H7 (cell line): ENCODE measurements at regions not wholly inside any gene's neighbourhood (a gene's known extent, or its start where the extent isn't known, plus 50 kb on each side); places are given as distances from the start of the nearest gene placed in this dataset.

Experiments used
- DNase-seq: peaks from one replicate; pipeline ENCODE4 v3.0.0; 2012
- H3K27me3 ChIP-seq: 2 replicates; pipeline ENCODE4 v1.6.0; 2011; ENCODE audit warnings: mild to moderate bottlenecking, low read length; ENCODE audit not compliant: control insufficient read depth, insufficient read depth
- H3K36me3 ChIP-seq: replicated peaks from 2 replicates; pipeline ENCODE4 v1.5.1; 2011; ENCODE audit warnings: low read length; ENCODE audit not compliant: control insufficient read depth, insufficient read depth
- H3K4me3 ChIP-seq: 2 replicates; pipeline ENCODE4 v1.5.1; 2011; ENCODE audit warnings: low read depth, mild to moderate bottlenecking, control low read depth, low read length, moderate library complexity; ENCODE audit not compliant: insufficient read depth

- no peaks in the 10 kb centered on the region for H3K27me3 ChIP-seq
- H3K4me3 ChIP-seq: no peak overlapping the region
- no peak for DNase-seq
- no peaks in the 10 kb centered on the region for H3K36me3 ChIP-seq
These were observed 468.0 kb downstream of the TOX3 start for GRCh38 chr16:52078716-52079655.

DNA sequence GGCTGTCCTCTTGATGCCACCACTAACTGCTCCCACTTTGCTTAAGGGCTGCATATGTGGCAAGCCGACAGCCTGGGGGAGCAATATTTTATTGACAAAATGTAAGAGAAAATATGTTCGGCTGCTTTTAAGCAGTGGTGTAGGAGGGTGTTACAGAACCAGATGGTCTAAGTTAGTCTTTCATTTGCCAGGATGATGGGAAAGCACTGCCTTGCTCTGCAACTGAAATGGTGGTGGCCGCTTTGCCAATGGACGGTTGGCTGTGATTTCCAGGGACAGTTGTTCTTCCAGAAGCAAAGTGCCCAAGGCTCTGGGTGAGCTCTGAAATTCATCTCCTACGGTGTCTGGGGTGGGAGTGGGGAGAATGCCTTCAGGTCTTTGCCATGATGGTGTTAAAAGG is 469.3 kb downstream of the TOX3 start:
- no peak for DNase-seq
- H3K4me3 ChIP-seq: no peak overlapping the region
- H3K36me3 ChIP-seq: no peaks in the 10 kb centered on the region
- no peaks in the 10 kb centered on the region for H3K27me3 ChIP-seq

DNA sequence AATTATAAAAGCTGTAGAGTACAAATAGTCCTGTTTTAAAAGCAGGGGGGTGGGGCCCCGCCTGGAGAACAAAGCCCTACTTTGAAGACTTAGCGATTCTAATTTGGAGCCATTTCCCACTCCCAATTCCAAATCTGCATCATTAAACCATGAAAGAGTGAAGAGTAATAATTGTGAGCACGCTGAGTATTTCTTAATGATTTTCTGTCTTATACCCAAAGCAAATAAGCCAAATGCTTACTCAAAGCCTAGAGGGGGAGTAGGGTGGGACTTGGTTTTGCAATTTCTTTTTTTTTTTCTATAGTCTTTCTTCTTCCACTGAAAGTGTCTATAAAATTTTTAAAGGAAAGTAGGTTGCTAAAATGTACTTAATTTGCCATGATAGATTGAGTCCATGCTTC is 470.1 kb downstream of the TOX3 start:
- no peak for DNase-seq
- Histone ChIP-seq H3K4me3 (no peak overlapping the region), H3K36me3 (no peaks in the 10 kb centered on the region), H3K27me3 (no peaks in the 10 kb centered on the region)

GRCh38 chr16:52076332-52076731 is 470.6 kb downstream of the TOX3 start:
- Histone ChIP-seq H3K4me3 (no peak overlapping the region), H3K27me3 (no peaks in the 10 kb centered on the region), H3K36me3 (no peaks in the 10 kb centered on the region)
- no peak for DNase-seq

- Histone ChIP-seq H3K27me3 (no peaks in the 10 kb centered on the region), H3K36me3 (no peaks in the 10 kb centered on the region), H3K4me3 (no peak overlapping the region)
- no peak for DNase-seq
These were observed 472.8 kb downstream of the TOX3 start for GRCh38 chr16:52074133-52074532.

- no peaks in the 10 kb centered on the region for H3K27me3 ChIP-seq
- no peak overlapping the region for H3K4me3 ChIP-seq
- no peaks in the 10 kb centered on the region for H3K36me3 ChIP-seq
- DNase-seq: no peak
These were observed 473.9 kb downstream of the TOX3 start for GRCh38 chr16:52073024-52073423.

- DNase-seq: no peak
- H3K27me3 ChIP-seq: no peaks in the 10 kb centered on the region
- H3K4me3 ChIP-seq: no peak overlapping the region
- no peaks in the 10 kb centered on the region for H3K36me3 ChIP-seq
These were observed 475.8 kb downstream of the TOX3 start for GRCh38 chr16:52071101-52071500.

GRCh38 chr16:52070341-52071057 is 476.4 kb downstream of the TOX3 start:
- H3K4me3 ChIP-seq: no peak overlapping the region
- no peak for DNase-seq
- H3K36me3 ChIP-seq: no peaks in the 10 kb centered on the region
- H3K27me3 ChIP-seq: no peaks in the 10 kb centered on the region

GRCh38 chr16:52069866-52070265 is 477.1 kb downstream of the TOX3 start:
- Histone ChIP-seq H3K27me3 (no peaks in the 10 kb centered on the region), H3K4me3 (no peak overlapping the region), H3K36me3 (no peaks in the 10 kb centered on the region)
- DNase-seq: peak; percentile 3

DNA sequence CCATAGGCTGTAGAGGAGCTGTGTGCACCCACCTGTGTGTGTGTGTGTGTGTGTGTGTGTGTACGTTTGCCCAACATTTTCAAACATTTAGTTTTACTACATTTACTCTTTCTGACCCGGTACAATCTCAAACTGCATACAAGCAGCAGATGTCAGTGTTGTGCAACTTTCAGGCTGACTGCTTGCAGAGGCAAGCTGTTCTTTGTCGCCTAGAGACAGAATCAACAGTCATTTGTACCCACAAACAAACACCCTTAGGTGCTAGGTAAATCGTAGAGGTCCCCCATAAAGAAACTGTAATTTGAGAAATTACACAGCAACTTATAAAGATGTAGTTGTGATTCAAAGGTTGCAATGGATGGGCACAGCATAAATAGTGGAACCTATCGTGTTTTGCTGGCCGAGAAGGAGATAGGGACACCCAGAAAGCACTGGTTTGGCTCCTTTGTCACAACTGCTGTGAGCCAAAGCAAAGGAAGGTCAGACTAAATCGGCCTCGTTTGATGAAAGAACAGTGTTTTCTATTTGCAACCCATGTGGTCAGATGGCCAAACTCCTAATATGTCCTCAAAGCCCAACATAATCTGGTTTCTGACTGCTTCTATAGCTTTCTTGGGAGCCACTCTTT is 478.4 kb downstream of the TOX3 start:
- Histone ChIP-seq H3K27me3 (no peaks in the 10 kb centered on the region), H3K36me3 (no peaks in the 10 kb centered on the region)
- peak; percentile 3 for DNase-seq

DNA sequence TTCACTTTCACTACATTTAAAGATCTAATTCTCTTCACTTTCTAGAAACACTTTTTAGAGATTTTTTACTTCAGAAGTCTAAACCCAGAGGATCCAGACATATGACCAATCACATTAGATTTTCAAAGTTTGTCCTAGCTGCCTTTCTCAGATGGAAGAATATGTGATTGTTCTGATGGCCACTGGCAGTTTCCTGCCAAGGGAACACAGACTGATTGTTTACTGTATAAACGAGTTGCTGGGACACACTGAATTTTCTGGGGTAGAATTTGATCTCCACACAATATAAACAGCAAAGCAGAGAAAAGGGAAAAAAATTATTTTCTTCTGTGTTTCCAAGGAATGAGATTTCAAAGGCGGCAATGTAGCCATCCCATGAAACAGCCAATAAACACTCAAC is 480.0 kb downstream of the TOX3 start:
- H3K36me3 ChIP-seq: no peaks in the 10 kb centered on the region
- H3K27me3 ChIP-seq: no peaks in the 10 kb centered on the region
- DNase-seq: no peak
- H3K4me3 ChIP-seq: no peak overlapping the region

More for the DNA sequence above, 478.4 kb downstream of the TOX3 start:
- no peak overlapping the region for H3K4me3 ChIP-seq

DNA sequence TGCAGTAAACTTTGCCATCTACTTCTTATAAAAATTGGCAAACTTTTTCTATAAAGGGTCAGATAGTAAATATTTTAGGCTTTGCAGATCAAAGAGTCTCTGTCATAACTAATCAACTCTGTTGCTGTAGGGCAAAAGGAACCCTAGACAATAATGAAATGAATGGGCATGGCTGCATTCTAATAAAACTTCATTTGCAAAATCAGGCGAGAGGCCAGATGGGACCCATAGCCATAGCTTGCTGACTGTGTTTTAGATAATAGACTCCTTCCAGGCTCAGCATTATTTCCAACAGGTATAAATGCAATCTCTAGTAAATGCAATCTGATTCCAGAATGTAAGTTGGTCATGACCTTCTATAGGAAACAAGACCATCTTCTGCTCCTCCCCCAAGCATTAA is 490.7 kb downstream of the TOX3 start:
- H3K27me3 ChIP-seq: no peaks in the 10 kb centered on the region
- no peak for DNase-seq

DNA sequence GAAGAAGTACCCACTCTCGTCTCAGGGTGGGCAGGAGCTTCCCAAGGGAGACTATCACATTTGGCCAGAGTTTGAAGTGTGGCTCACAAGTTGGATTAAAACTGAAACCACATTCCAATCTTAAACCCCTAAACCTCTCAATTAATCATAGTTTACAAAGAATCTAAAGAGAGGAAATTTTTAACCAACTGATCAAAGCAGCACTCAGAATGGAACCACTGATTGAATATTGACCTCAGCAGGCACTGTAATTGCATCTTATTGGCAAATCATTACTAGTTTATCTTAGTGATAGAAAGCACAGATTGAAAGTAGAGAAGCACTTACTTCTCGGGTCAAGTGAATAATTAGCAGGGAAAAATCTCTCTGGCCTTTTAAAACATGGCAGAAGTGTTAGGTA is 491.6 kb downstream of the TOX3 start:
- Histone ChIP-seq H3K36me3 (no peaks in the 10 kb centered on the region), H3K4me3 (no peak overlapping the region), H3K27me3 (no peaks in the 10 kb centered on the region)
- no peak for DNase-seq

More for the DNA sequence above, 490.7 kb downstream of the TOX3 start:
- Histone ChIP-seq H3K4me3 (no peak overlapping the region), H3K36me3 (no peaks in the 10 kb centered on the region)

- DNase-seq: no peak
- Histone ChIP-seq H3K27me3 (no peaks in the 10 kb centered on the region), H3K36me3 (no peaks in the 10 kb centered on the region), H3K4me3 (no peak overlapping the region)
These were observed 492.6 kb downstream of the TOX3 start for GRCh38 chr16:52054326-52054725.

DNA sequence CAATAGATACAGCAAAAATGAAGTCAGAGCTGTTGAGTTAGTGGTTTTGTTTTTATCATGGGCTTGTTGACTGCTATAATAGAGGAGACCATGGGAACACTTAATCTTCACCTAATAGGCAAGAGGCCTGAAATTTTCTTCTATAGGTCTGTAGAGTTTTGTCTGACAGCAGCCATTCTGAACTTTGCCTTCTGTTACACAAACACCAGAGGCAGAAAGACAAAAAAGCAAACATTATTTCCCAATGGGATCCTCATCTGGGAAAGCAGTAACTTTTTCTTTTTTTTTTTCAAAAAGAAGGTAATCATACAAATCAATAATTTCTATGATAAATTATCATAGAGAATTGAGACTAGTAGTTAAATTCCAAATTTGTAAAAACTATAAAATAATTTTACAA is 494.1 kb downstream of the TOX3 start:
- Histone ChIP-seq H3K4me3 (no peak overlapping the region), H3K27me3 (no peaks in the 10 kb centered on the region), H3K36me3 (no peaks in the 10 kb centered on the region)
- DNase-seq: no peak
